Transverse colon (tissue), 4 donors: ENCODE measurements at regions not wholly inside any gene's neighbourhood (a gene's known extent, or its start where the extent isn't known, plus 50 kb on each side); places are given as distances from the start of the nearest gene placed in this dataset.

Experiments used
- EP300 ChIP-seq: sonication (generic); formaldehyde crosslinking; IDR thresholded peaks from one replicate; pipeline ENCODE4 v1.6.1; 2017; ENCODE audit warnings: antibody characterized with exemption, low read depth
- POLR2A ChIP-seq: fragments of 450-650 bp; IDR thresholded peaks from one replicate; pipeline ENCODE4 v1.6.1; 2016; ENCODE audit warnings: antibody characterized with exemption, mild to moderate bottlenecking, moderate library complexity
- POLR2AphosphoS5 ChIP-seq, 3 donors: sonication (generic); formaldehyde crosslinking; IDR thresholded peaks; one replicate each; pipeline ENCODE4 v1.6.1; 2016; ENCODE audit warnings: antibody characterized with exemption in 3 of 3
- TF ChIP-seq, protein P1 (sequence below), 5 experiments: fragments of 200-600 bp in 3 of 5; fragments of 450-650 bp in 2 of 5; sonication (generic) in 3 of 5; IDR thresholded peaks; 1 replicate in 2 of 5; 2 replicates in 3 of 5; pipeline ENCODE4 v1.5.1; 2016 to 2017; ENCODE audit warnings: antibody characterized with exemption in 5 of 5, inconsistent platforms in 3 of 5, mild to moderate bottlenecking in 2 of 5, moderate library complexity in 1 of 5

DNA sequence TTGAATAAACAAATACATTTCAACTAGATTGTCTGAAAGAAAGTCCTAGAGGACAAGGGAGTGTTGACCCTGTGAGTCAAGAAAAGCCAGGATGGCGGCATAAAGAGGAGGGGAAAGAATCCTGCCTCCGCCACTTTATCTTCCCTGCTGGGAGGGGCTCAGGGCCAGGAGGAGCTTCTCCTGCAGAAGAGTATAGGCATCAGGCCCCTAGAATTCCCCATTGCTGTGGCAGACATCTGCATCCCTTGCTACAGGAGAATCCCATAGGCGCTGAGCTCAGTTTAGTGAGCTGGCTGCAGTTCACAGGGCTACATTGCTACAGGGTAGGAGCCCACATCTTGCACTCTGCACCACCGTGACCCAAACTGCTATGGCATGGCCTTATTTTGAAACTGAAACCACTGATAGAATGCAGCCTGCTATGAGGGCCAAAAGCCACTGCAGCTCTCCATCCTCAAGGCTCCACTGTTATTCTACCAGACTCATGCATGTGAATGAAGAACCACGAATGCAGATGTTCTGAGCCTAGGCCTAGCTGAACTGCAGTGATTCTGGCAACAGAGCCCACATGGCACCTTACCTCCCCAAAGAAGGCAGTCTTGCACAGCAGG lies 941.4 kb upstream of the CTNND2 start:
- TF ChIP-seq, protein P1, sequence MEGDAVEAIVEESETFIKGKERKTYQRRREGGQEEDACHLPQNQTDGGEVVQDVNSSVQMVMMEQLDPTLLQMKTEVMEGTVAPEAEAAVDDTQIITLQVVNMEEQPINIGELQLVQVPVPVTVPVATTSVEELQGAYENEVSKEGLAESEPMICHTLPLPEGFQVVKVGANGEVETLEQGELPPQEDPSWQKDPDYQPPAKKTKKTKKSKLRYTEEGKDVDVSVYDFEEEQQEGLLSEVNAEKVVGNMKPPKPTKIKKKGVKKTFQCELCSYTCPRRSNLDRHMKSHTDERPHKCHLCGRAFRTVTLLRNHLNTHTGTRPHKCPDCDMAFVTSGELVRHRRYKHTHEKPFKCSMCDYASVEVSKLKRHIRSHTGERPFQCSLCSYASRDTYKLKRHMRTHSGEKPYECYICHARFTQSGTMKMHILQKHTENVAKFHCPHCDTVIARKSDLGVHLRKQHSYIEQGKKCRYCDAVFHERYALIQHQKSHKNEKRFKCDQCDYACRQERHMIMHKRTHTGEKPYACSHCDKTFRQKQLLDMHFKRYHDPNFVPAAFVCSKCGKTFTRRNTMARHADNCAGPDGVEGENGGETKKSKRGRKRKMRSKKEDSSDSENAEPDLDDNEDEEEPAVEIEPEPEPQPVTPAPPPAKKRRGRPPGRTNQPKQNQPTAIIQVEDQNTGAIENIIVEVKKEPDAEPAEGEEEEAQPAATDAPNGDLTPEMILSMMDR (IDR thresholded peaks at IDR 0.05), result no peak
- TF ChIP-seq EP300 (no peak), POLR2A (no peak), POLR2AphosphoS5 (IDR thresholded peaks at IDR 0.05) (no peak)
